Left lung (tissue), 4 donors: ENCODE measurements at regions not wholly inside any gene's neighbourhood (a gene's known extent, or its start where the extent isn't known, plus 50 kb on each side); places are given as distances from the start of the nearest gene placed in this dataset.

Experiments
- ATAC-seq: fragments of 200-7000 bp; cut with Tn5 transposase; one replicate; pipeline ENCODE4 v1.9.1; 2020; ENCODE audit warnings: moderate library complexity
- DNase-seq, 4 donors: peaks; one replicate each; pipeline ENCODE4 v3.0.0-alpha.2; 2013 to 2020
- H3K27ac ChIP-seq, 2 donors: fragments of 200-600 bp; sonication (generic) in 1 of 2; one replicate each; pipeline versions ENCODE4 v1.5.0 to v1.8.0; 2020 to 2021
- H3K27me3 ChIP-seq, 2 donors: fragments of 200-600 bp; sonication (generic) in 1 of 2; one replicate each; pipeline versions ENCODE4 v1.5.0 to v1.8.0; 2020 to 2021
- H3K36me3 ChIP-seq, 2 donors: fragments of 200-600 bp; sonication (generic) in 1 of 2; one replicate each; pipeline versions ENCODE4 v1.5.0 to v1.8.0; 2020 to 2021
- H3K4me1 ChIP-seq, 2 donors: fragments of 200-600 bp; one replicate each; pipeline ENCODE4 v1.8.0; 2021
- H3K4me3 ChIP-seq, 2 donors: fragments of 200-600 bp; sonication (generic) in 1 of 2; one replicate each; pipeline versions ENCODE4 v1.5.0 to v1.8.0; 2020 to 2021; ENCODE audit warnings: mild to moderate bottlenecking in 1 of 2
- H3K9me3 ChIP-seq, 2 donors: fragments of 200-600 bp; sonication (generic) in 1 of 2; one replicate each; pipeline versions ENCODE4 v1.5.0 to v1.8.0; 2020 to 2021
- CTCF ChIP-seq, 2 donors: fragments of 200-600 bp; sonication (generic) in 1 of 2; IDR thresholded peaks; one replicate each; pipeline versions ENCODE4 v1.5.0 to v1.8.0; 2021; ENCODE audit warnings: antibody characterized with exemption in 2 of 2
- intact Hi-C, 2 donors: fragments of 100-400 bp; cut with DNase I; formaldehyde crosslinking; loops; one replicate each; pipeline versions ENCODE4 v1.11.2 to v1.14.2; 2022
- donor health status: DM: no; HTN: yes; CAD: no.
- donor health status: DM: no; HTN: no; CAD: no.

- Histone ChIP-seq H3K27ac (no peak overlapping the region), H3K36me3 (no peaks in the 10 kb centered on the region), H3K27me3 (no peaks in the 10 kb centered on the region), H3K9me3 (peaks cover 0 to 38% of the 10 kb centered on the region in 2 donors), H3K4me1 (no peaks in the 10 kb centered on the region), H3K4me3 (no peak overlapping the region)
- no peak for TF ChIP-seq CTCF (IDR thresholded peaks at IDR 0.05)
- ATAC-seq (no peak), DNase-seq (no peak)
- intact Hi-C loops, result no loop called here
Observed at GRCh38 chr6:22779062-22779461, 209.7 kb downstream of the HDGFL1 start.

GRCh38 chr6:22783931-22784330 lies 214.6 kb downstream of the HDGFL1 start:
- intact Hi-C loops, result no loop called here
- H3K4me1 ChIP-seq, result no peaks in the 10 kb centered on the region
- no peak overlapping the region for H3K4me3 ChIP-seq
- H3K9me3 ChIP-seq, result peaks cover 0 to 16% of the 10 kb centered on the region in 2 donors
- H3K36me3 ChIP-seq, result no peaks in the 10 kb centered on the region
- no peak overlapping the region for H3K27ac ChIP-seq
- H3K27me3 ChIP-seq, result no peaks in the 10 kb centered on the region
- no peak for TF ChIP-seq CTCF (IDR thresholded peaks at IDR 0.05)
- peak in 1 of 4 donors; percentile 16 for DNase-seq
- ATAC-seq, result no peak

- DNase-seq, result peak in 2 of 4 donors; percentile 36 to 39
- intact Hi-C loops, result no loop called here
- no peak overlapping the region for H3K27ac ChIP-seq
Observed at GRCh38 chr6:22784601-22785410, 215.4 kb downstream of the HDGFL1 start.

GRCh38 chr6:22788038-22788437 lies 218.7 kb downstream of the HDGFL1 start:
- no peak overlapping the region for H3K4me3 ChIP-seq
- no peak for TF ChIP-seq CTCF (IDR thresholded peaks at IDR 0.05)
- DNase-seq (no peak), ATAC-seq (no peak)
- no peaks in the 10 kb centered on the region for H3K4me1 ChIP-seq
- intact Hi-C loops, result no loop called here
- H3K9me3 ChIP-seq, result peaks cover 0 to 8% of the 10 kb centered on the region in 2 donors
- no peaks in the 10 kb centered on the region for H3K27me3 ChIP-seq
- no peaks in the 10 kb centered on the region for H3K36me3 ChIP-seq
- H3K27ac ChIP-seq, result no peak overlapping the region

More at GRCh38 chr6:22784601-22785410, 215.4 kb downstream of the HDGFL1 start:
- no peaks in the 10 kb centered on the region for H3K4me1 ChIP-seq
- H3K27me3 ChIP-seq, result no peaks in the 10 kb centered on the region
- TF ChIP-seq CTCF (IDR thresholded peaks at IDR 0.05), result no peak
- ATAC-seq, result no peak
- no peak overlapping the region for H3K4me3 ChIP-seq
- peaks cover 0 to 7% of the 10 kb centered on the region in 2 donors for H3K9me3 ChIP-seq
- H3K36me3 ChIP-seq, result no peaks in the 10 kb centered on the region

- Histone ChIP-seq H3K4me3 (no peak overlapping the region), H3K9me3 (peaks cover 0 to 10% of the 10 kb centered on the region in 2 donors), H3K4me1 (no peaks in the 10 kb centered on the region), H3K27ac (no peak overlapping the region), H3K27me3 (no peaks in the 10 kb centered on the region), H3K36me3 (no peaks in the 10 kb centered on the region)
- DNase-seq (no peak), ATAC-seq (no peak)
- no peak for TF ChIP-seq CTCF (IDR thresholded peaks at IDR 0.05)
- intact Hi-C loops, result no loop called here
Observed at GRCh38 chr6:22789315-22789714, 219.9 kb downstream of the HDGFL1 start.
